HL-60 (cell line): ENCODE measurements at regions not wholly inside any gene's neighbourhood (a gene's known extent, or its start where the extent isn't known, plus 50 kb on each side); places are given as distances from the start of the nearest gene placed in this dataset.

Experiments
- DNase-seq, 2 experiments: peaks; one replicate each; pipeline ENCODE4 v3.0.0-alpha.2; 2010 to 2020; ENCODE audit warnings: low read depth in 1 of 2, low spot score in 1 of 2
- H3K27ac ChIP-seq: fragments of 250-450 bp; sonication (Bioruptor Pico); replicated peaks from 2 replicates; pipeline ENCODE4 v1.5.1; 2020; ENCODE audit warnings: mild to moderate bottlenecking, moderate library complexity
- H3K27me3 ChIP-seq: fragments of 250-450 bp; sonication (Bioruptor Pico); 2 replicates; pipeline ENCODE4 v1.5.1; 2021; ENCODE audit warnings: mild to moderate bottlenecking, moderate library complexity; ENCODE audit not compliant: insufficient read depth, poor library complexity, severe bottlenecking
- H3K4me3 ChIP-seq: replicated peaks from 2 replicates; pipeline ENCODE4 v1.5.1; 2011; ENCODE audit warnings: mild to moderate bottlenecking, control low read depth, low read length; ENCODE audit not compliant: insufficient read depth
- GABPA ChIP-seq: IDR thresholded peaks from 2 replicates; pipeline ENCODE4 v1.6.1; 2012; ENCODE audit warnings: low read depth
- POLR2AphosphoS5 ChIP-seq: IDR thresholded peaks from 2 replicates; pipeline ENCODE4 v1.6.1; 2012; ENCODE audit warnings: low read depth
- REST ChIP-seq: IDR thresholded peaks from 2 replicates; pipeline ENCODE4 v1.6.1; 2012; ENCODE audit warnings: low read depth; ENCODE audit not compliant: insufficient replicate concordance
- SPI1 ChIP-seq: IDR thresholded peaks from 2 replicates; pipeline ENCODE4 v1.6.1; 2012; ENCODE audit warnings: low read depth, mild to moderate bottlenecking, borderline replicate concordance
- TF ChIP-seq, protein P1 (sequence below): IDR thresholded peaks from one replicate; pipeline ENCODE4 v1.5.1; 2011; ENCODE audit warnings: low read length, control low read depth, inconsistent platforms; ENCODE audit not compliant: insufficient read depth

DNA sequence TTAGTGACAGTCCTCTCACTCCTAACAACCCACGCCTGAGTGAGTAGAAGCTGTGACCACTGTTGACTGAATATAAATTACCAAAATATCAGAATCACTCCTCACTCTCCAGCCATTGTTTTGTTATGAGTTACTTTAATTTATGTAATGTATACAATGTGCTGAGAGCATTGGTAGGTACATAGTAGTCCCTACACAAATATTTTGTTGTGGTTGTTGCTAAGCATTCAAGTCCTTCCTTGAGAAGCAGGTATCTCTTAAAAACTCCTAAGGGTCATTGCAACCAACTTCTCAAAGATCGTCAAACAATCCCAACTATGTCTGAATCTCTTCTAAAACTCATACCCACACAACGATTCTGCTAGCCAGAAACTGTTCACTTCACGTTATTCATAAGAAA is 476.8 kb upstream of the TNP1 start:
- no peak for TF ChIP-seq GABPA
- no peak for TF ChIP-seq SPI1
- no peak for TF ChIP-seq POLR2AphosphoS5
- no peak for TF ChIP-seq REST
- TF ChIP-seq, protein P1, sequence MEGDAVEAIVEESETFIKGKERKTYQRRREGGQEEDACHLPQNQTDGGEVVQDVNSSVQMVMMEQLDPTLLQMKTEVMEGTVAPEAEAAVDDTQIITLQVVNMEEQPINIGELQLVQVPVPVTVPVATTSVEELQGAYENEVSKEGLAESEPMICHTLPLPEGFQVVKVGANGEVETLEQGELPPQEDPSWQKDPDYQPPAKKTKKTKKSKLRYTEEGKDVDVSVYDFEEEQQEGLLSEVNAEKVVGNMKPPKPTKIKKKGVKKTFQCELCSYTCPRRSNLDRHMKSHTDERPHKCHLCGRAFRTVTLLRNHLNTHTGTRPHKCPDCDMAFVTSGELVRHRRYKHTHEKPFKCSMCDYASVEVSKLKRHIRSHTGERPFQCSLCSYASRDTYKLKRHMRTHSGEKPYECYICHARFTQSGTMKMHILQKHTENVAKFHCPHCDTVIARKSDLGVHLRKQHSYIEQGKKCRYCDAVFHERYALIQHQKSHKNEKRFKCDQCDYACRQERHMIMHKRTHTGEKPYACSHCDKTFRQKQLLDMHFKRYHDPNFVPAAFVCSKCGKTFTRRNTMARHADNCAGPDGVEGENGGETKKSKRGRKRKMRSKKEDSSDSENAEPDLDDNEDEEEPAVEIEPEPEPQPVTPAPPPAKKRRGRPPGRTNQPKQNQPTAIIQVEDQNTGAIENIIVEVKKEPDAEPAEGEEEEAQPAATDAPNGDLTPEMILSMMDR, result no peak
- Histone ChIP-seq H3K4me3 (no peak overlapping the region), H3K27ac (no peak overlapping the region), H3K27me3 (no peaks in the 10 kb centered on the region)
- no peak for DNase-seq

DNA sequence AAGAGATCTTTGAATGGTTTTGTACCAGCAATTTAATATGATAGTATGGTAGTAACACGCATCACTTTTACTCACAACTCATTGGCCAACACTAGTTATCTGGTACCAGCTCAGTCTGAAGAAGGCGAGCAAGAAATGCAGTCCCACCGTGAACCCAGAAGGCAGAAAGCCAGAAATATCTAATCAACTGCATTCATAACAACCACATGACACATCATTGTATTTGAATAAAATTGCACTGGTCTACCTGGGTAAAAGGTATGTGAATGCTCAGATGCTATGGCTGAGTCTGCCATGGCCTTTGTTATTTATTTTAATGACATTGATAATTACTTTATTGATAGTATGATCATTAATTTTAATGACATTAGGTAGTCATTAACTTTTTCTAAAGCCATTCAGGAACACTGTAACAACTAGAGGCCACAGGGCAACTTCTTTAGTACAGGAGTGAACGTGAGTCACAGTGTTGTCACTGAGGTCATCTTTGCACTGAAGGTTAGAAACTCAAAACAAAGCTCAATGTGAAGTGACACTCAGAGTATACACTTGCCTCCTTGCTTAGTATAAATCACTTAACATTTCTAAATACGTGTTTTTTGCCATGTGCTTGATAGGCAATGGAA is 475.6 kb upstream of the TNP1 start:
- H3K27ac ChIP-seq, result no peak overlapping the region
- no peak for DNase-seq
- no peak overlapping the region for H3K4me3 ChIP-seq
- H3K27me3 ChIP-seq, result no peaks in the 10 kb centered on the region
- TF ChIP-seq POLR2AphosphoS5 (no peak), GABPA (no peak), REST (no peak), SPI1 (no peak)
- TF ChIP-seq, protein P1, result no peak

DNA sequence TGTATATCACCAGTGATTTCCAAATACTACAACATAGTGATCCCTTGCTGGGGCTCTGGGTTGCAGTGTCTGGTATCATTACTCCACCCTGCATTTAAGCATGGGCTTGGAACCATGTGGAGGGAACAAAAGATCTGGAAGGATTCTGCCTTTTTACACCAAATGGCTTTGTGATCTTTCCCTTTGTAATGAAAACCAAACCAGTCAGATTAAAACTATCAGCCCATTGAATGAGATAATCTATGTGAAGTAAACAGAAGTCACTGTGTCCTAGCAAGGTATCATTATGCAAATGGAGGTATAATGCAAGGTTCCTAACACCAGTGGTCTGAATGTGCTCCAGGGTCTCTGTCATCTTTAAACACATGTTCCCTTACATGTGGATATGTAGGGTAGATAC is 474.7 kb upstream of the TNP1 start:
- no peaks in the 10 kb centered on the region for H3K27me3 ChIP-seq
- TF ChIP-seq POLR2AphosphoS5, result no peak
- no peak for TF ChIP-seq REST
- no peak for TF ChIP-seq SPI1
- TF ChIP-seq, protein P1, result no peak
- no peak for TF ChIP-seq GABPA

More for the DNA sequence above, 474.7 kb upstream of the TNP1 start:
- Histone ChIP-seq H3K27ac (no peak overlapping the region), H3K4me3 (no peak overlapping the region)
- no peak for DNase-seq
